ENCODE measurements at regions not wholly inside any gene's neighbourhood (a gene's known extent, or its start where the extent isn't known, plus 50 kb on each side); places are given as distances from the start of the nearest gene placed in this dataset.
"Not testable (repeated sequence)": the region's sequence is repeated elsewhere in the genome, so short reads cannot be mapped to it uniquely, and the experiment has no call there.

- TF ChIP-seq CTCF (IDR thresholded peaks at IDR 0.05; ENCODE audit: low read depth, low read length, missing control alignments), result no peak
- DNase-seq (ENCODE audit: extremely low read depth, low read depth), result no peak
- no peak overlapping the region for H3K4me3 ChIP-seq (replicated peaks; ENCODE audit: low read depth, low read length)
These were observed 187.5 kb upstream of the CRIM1 start for GRCh38 chr2:36168115-36168514.

GRCh38 chr2:36165132-36165531, 190.4 kb upstream of the CRIM1 start:
- no peak for TF ChIP-seq CTCF (IDR thresholded peaks at IDR 0.05; ENCODE audit: low read depth, low read length, missing control alignments)
- no peak overlapping the region for H3K4me3 ChIP-seq (replicated peaks; ENCODE audit: low read depth, low read length)
- no peak for DNase-seq (ENCODE audit: extremely low read depth, low read depth)

GRCh38 chr2:36163520-36164254, 191.9 kb upstream of the CRIM1 start:
- TF ChIP-seq CTCF (IDR thresholded peaks at IDR 0.05; ENCODE audit: low read depth, low read length, missing control alignments), result no peak
- no peak for DNase-seq (ENCODE audit: extremely low read depth, low read depth)
- H3K4me3 ChIP-seq (replicated peaks; ENCODE audit: low read depth, low read length), result no peak overlapping the region

GRCh38 chr2:36157093-36157492, 198.5 kb upstream of the CRIM1 start:
- not testable (repeated sequence) for H3K4me3 ChIP-seq (replicated peaks; ENCODE audit: low read depth, low read length); DNase-seq (ENCODE audit: extremely low read depth, low read depth)

- TF ChIP-seq CTCF (IDR thresholded peaks at IDR 0.05; ENCODE audit: low read depth, low read length, missing control alignments), result no peak
- no peak overlapping the region for H3K4me3 ChIP-seq (replicated peaks; ENCODE audit: low read depth, low read length)
- DNase-seq (ENCODE audit: extremely low read depth, low read depth), result no peak
These were observed 207.7 kb upstream of the CRIM1 start for GRCh38 chr2:36147670-36148390.

GRCh38 chr2:36146765-36147164, 208.8 kb upstream of the CRIM1 start:
- H3K4me3 ChIP-seq (replicated peaks; ENCODE audit: low read depth, low read length), result no peak overlapping the region
- no peak for TF ChIP-seq CTCF (IDR thresholded peaks at IDR 0.05; ENCODE audit: low read depth, low read length, missing control alignments)
- DNase-seq (ENCODE audit: extremely low read depth, low read depth), result no peak

- no peak for DNase-seq (ENCODE audit: extremely low read depth, low read depth)
- TF ChIP-seq CTCF (IDR thresholded peaks at IDR 0.05; ENCODE audit: low read depth, low read length, missing control alignments), result no peak
These were observed 215.2 kb upstream of the CRIM1 start for GRCh38 chr2:36140391-36140790.

More at GRCh38 chr2:36140391-36140790, 215.2 kb upstream of the CRIM1 start:
- no peak overlapping the region for H3K4me3 ChIP-seq (replicated peaks; ENCODE audit: low read depth, low read length)

Data from HFF-Myc (cell line).